HG03342 (cell line): ENCODE measurements at regions not wholly inside any gene's neighbourhood (a gene's known extent, or its start where the extent isn't known, plus 50 kb on each side); places are given as distances from the start of the nearest gene placed in this dataset.
"Not testable (repeated sequence)": the region's sequence is repeated elsewhere in the genome, so short reads cannot be mapped to it uniquely, and the experiment has no call there.

ENCODE experiments used
- ATAC-seq: cut with Tn5 transposase; IDR thresholded peaks from one replicate; pipeline ENCODE4 v1.9.1; 2021; ENCODE audit warnings: mild to moderate bottlenecking, moderate library complexity; ENCODE audit not compliant: unreplicated experiment

- no peak for ATAC-seq
Observed at GRCh38 chr9:3773362-3774060, 247.7 kb upstream of the RFX3 start.

- no peak for ATAC-seq
Observed at GRCh38 chr9:3769646-3770045, 243.8 kb upstream of the RFX3 start.

- no peak for ATAC-seq
Observed at GRCh38 chr9:3768712-3769457, 243.1 kb upstream of the RFX3 start.

GRCh38 chr9:3768286-3768685 lies 242.5 kb upstream of the RFX3 start:
- no peak for ATAC-seq

- no peak for ATAC-seq
Observed at GRCh38 chr9:3762076-3762475, 236.3 kb upstream of the RFX3 start.

GRCh38 chr9:3760031-3760430 lies 234.2 kb upstream of the RFX3 start:
- no peak for ATAC-seq

GRCh38 chr9:3758816-3759576 lies 233.2 kb upstream of the RFX3 start:
- no peak for ATAC-seq

- ATAC-seq = no peak
Observed at GRCh38 chr9:3756071-3756470, 230.3 kb upstream of the RFX3 start.

- no peak for ATAC-seq
Observed at GRCh38 chr9:3751125-3751758, 225.4 kb upstream of the RFX3 start.

- ATAC-seq = no peak
Observed at GRCh38 chr9:3750321-3750720, 224.5 kb upstream of the RFX3 start.

GRCh38 chr9:3746296-3747275 lies 220.8 kb upstream of the RFX3 start:
- ATAC-seq = peak; percentile 58

GRCh38 chr9:3743901-3744413 lies 218.2 kb upstream of the RFX3 start:
- no peak for ATAC-seq

- ATAC-seq = no peak
Observed at GRCh38 chr9:3742586-3742985, 216.8 kb upstream of the RFX3 start.

- no peak for ATAC-seq
Observed at GRCh38 chr9:3741729-3742128, 215.9 kb upstream of the RFX3 start.

GRCh38 chr9:3740690-3741419 lies 215.1 kb upstream of the RFX3 start:
- no peak for ATAC-seq

GRCh38 chr9:3736161-3736560 lies 210.4 kb upstream of the RFX3 start:
- ATAC-seq = no peak

GRCh38 chr9:3735251-3735650 lies 209.4 kb upstream of the RFX3 start:
- ATAC-seq = no peak

- not testable (repeated sequence) for ATAC-seq
Observed at GRCh38 chr9:3733527-3734262, 207.9 kb upstream of the RFX3 start.

- no peak for ATAC-seq
Observed at GRCh38 chr9:3733039-3733408, 207.2 kb upstream of the RFX3 start.
